B cell (primary cell): ENCODE measurements at regions not wholly inside any gene's neighbourhood (a gene's known extent, or its start where the extent isn't known, plus 50 kb on each side); places are given as distances from the start of the nearest gene placed in this dataset.

Experiments used
- ATAC-seq: fragments of 200-7000 bp; cut with Tn5 transposase; one replicate; pipeline ENCODE4 v1.10.0; 2021; ENCODE audit warnings: low read depth, mild to moderate bottlenecking, moderate number of reproducible peaks, moderate library complexity
- CTCF ChIA-PET: fragments of 350-600 bp; sonication (Branson Sonifier 250); formaldehyde crosslinking; loops from one replicate; lab custom pipeline; 2021; ENCODE audit warnings: antibody characterized with exemption, inconsistent platforms; lab: Charles Lee
- POLR2A ChIA-PET: fragments of 350-600 bp; sonication (Branson Sonifier 250); formaldehyde crosslinking; loops from one replicate; lab custom pipeline; 2021; ENCODE audit warnings: antibody characterized with exemption; lab: Charles Lee
- DNase-seq: peaks from one replicate; pipeline ENCODE4 v3.0.0; 2013
- H2AFZ ChIP-seq: 2 replicates; pipeline ENCODE4 v1.6.1; 2012; ENCODE audit warnings: mild to moderate bottlenecking, low read depth, low read length; ENCODE audit not compliant: insufficient read depth, poor library complexity, severe bottlenecking
- H3K27ac ChIP-seq, 2 donors: 1 replicate in 1 of 2; 2 replicates in 1 of 2; pipeline ENCODE4 v1.5.1; 2012 to 2013; ENCODE audit warnings: low read length in 2 of 2, mild to moderate bottlenecking in 2 of 2, moderate library complexity in 1 of 2
- H3K27me3 ChIP-seq, 4 experiments: fragments of 200-600 bp in 1 of 4; sonication (generic) in 1 of 4; replicated peaks in 1 of 4; 1 replicate in 2 of 4; 2 replicates in 2 of 4; pipeline versions ENCODE4 v1.6.1 to v1.7.0; 2013 to 2016; ENCODE audit warnings: low read length in 3 of 4, mild to moderate bottlenecking in 2 of 4, mixed read lengths in 1 of 4, moderate library complexity in 1 of 4; ENCODE audit not compliant: insufficient read depth in 4 of 4, control insufficient read depth in 3 of 4; ENCODE audit errors: control extremely low read depth in 1 of 4
- H3K36me3 ChIP-seq, 2 experiments: replicated peaks in 1 of 2; 1 replicate in 1 of 2; 2 replicates in 1 of 2; pipeline versions ENCODE4 v1.6.1 to v1.7.1; 2013; ENCODE audit warnings: low read length in 1 of 2; ENCODE audit not compliant: insufficient read depth in 2 of 2, control insufficient read depth in 1 of 2; ENCODE audit errors: control extremely low read depth in 1 of 2, extremely low read depth in 1 of 2
- H3K4me1 ChIP-seq, 2 donors: fragments of 200-600 bp in 1 of 2; sonication (generic) in 1 of 2; 1 replicate in 1 of 2; 2 replicates in 1 of 2; pipeline versions ENCODE4 v1.5.1 to v1.6.1; 2013 to 2017; ENCODE audit warnings: low read length in 2 of 2; ENCODE audit not compliant: control insufficient read depth in 2 of 2, insufficient read depth in 2 of 2
- H3K4me2 ChIP-seq: replicated peaks from 2 replicates; pipeline ENCODE3; 2012; ENCODE audit warnings: mild to moderate bottlenecking, low read depth, low read length; ENCODE audit not compliant: poor library complexity, severe bottlenecking
- H3K4me3 ChIP-seq, 5 experiments: fragments of 200-600 bp in 1 of 5; sonication (generic) in 1 of 5; 1 replicate in 3 of 5; 2 replicates in 2 of 5; pipeline versions ENCODE4 v1.5.1 to v1.7.0; 2011 to 2016; ENCODE audit warnings: low read length in 4 of 5, mild to moderate bottlenecking in 4 of 5, low read depth in 2 of 5, control low read depth in 1 of 5, moderate library complexity in 1 of 5; ENCODE audit not compliant: insufficient read depth in 1 of 5; ENCODE audit errors: control extremely low read depth in 1 of 5, extremely low read depth in 1 of 5
- H3K79me2 ChIP-seq: fragments of 200-600 bp; sonication (generic); one replicate; pipeline ENCODE4 v1.6.0; 2016; ENCODE audit warnings: low read length; ENCODE audit not compliant: control insufficient read depth, insufficient read depth
- H3K9ac ChIP-seq: fragments of 200-600 bp; sonication (generic); 2 replicates; pipeline ENCODE4 v1.6.1; 2017; ENCODE audit warnings: mild to moderate bottlenecking, low read length, moderate library complexity
- H3K9me3 ChIP-seq, 3 donors: one replicate each; pipeline versions ENCODE4 v1.6.1 to v1.7.1; 2013; ENCODE audit warnings: low read length in 2 of 3; ENCODE audit not compliant: control insufficient read depth in 2 of 3, insufficient read depth in 1 of 3; ENCODE audit errors: control extremely low read depth in 1 of 3
- H4K20me1 ChIP-seq: 2 replicates; pipeline ENCODE4 v1.6.0; 2012; ENCODE audit warnings: mild to moderate bottlenecking, low read length; ENCODE audit not compliant: insufficient read depth, control insufficient read depth, poor library complexity, severe bottlenecking
- H3K27ac Mint-ChIP-seq: one replicate; pipeline ENCODE4 v1.8.0; 2021; ENCODE audit warnings: mixed read lengths
- H3K27me3 Mint-ChIP-seq: one replicate; pipeline ENCODE4 v1.8.0; 2021; ENCODE audit warnings: mixed read lengths
- H3K4me1 Mint-ChIP-seq: one replicate; pipeline ENCODE4 v1.8.0; 2021; ENCODE audit warnings: mixed read lengths
- H3K4me3 Mint-ChIP-seq: one replicate; pipeline ENCODE4 v1.8.0; 2021; ENCODE audit warnings: mixed read lengths
- H3K9me3 Mint-ChIP-seq: one replicate; pipeline ENCODE4 v1.8.0; 2022; ENCODE audit warnings: mixed read lengths; ENCODE audit not compliant: insufficient read depth
- EZH2 ChIP-seq: IDR thresholded peaks from 2 replicates; pipeline ENCODE4 v1.6.1; 2012; ENCODE audit warnings: borderline replicate concordance, low read depth, mild to moderate bottlenecking, moderate library complexity, low read length; ENCODE audit not compliant: insufficient read depth, poor library complexity, severe bottlenecking
- WGBS: methylation state at CpG from one replicate; pipeline ENCODE4 v1.1.5; 2013; ENCODE audit warnings: missing lambda C conversion rate; ENCODE audit not compliant: insufficient coverage; 5-methylcytosine and 5-hydroxymethylcytosine counted together
- intact Hi-C: fragments of 100-400 bp; cut with micrococcal nuclease; formaldehyde crosslinking; loops from one replicate; pipeline ENCODE4 v1.10.0; 2022
- TF ChIP-seq, protein P1 (sequence below): fragments of 200-600 bp; IDR thresholded peaks from one replicate; pipeline ENCODE4 v1.8.0; 2022; ENCODE audit warnings: antibody characterized with exemption, mild to moderate bottlenecking

DNA sequence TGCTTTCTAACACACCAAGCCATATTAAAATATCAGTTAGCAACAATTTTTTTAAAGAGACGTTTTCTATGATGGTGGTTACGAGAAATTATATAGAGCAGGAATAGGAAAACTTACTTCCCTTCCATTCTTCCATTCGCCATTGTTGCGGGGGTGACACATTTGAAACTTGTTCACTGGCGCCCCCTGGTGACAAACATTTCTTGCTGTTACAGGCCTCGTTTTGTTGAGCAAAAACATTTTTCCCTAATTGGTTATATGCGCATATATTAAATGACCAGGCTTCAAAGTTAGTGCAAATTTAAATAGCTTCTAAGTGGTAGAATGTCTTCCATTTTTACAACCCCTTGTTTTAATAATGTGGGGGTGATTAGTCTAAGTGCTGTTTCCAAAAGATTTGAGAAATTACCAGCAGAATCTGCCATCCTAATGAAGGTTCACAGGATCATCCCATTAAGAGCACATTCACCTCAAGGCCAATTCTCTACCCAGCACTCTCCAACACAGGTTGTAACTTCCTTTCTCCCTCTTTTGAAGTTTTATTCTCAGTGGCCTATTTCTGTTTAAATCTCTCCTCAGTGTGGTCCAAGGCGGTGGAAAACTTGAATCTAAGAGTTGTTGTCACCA is 1124.7 kb downstream of the FLRT2 start:
- Histone ChIP-seq H2AFZ (no peak overlapping the region), H3K27me3 (no peaks in the 10 kb centered on the region), H3K4me3 (no peak overlapping the region), H3K36me3 (no peaks in the 10 kb centered on the region), H3K9me3 (no peaks in the 10 kb centered on the region), H3K4me1 (no peaks in the 10 kb centered on the region), H3K27ac (no peak overlapping the region), H3K4me2 (no peak overlapping the region), H3K9ac (no peak overlapping the region), H3K79me2 (no peaks in the 10 kb centered on the region), H4K20me1 (no peaks in the 10 kb centered on the region)
- WGBS: 20% methylated on average over 1 of the region's 8 CpGs
- TF ChIP-seq, protein P1, sequence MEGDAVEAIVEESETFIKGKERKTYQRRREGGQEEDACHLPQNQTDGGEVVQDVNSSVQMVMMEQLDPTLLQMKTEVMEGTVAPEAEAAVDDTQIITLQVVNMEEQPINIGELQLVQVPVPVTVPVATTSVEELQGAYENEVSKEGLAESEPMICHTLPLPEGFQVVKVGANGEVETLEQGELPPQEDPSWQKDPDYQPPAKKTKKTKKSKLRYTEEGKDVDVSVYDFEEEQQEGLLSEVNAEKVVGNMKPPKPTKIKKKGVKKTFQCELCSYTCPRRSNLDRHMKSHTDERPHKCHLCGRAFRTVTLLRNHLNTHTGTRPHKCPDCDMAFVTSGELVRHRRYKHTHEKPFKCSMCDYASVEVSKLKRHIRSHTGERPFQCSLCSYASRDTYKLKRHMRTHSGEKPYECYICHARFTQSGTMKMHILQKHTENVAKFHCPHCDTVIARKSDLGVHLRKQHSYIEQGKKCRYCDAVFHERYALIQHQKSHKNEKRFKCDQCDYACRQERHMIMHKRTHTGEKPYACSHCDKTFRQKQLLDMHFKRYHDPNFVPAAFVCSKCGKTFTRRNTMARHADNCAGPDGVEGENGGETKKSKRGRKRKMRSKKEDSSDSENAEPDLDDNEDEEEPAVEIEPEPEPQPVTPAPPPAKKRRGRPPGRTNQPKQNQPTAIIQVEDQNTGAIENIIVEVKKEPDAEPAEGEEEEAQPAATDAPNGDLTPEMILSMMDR: peak; percentile 32
- TF ChIP-seq EZH2: no peak
- no peaks in the 10 kb centered on the region for H3K9me3 Mint-ChIP-seq
- ATAC-seq: no peak
- H3K4me3 Mint-ChIP-seq: no peak overlapping the region
- intact Hi-C loops: no loop called here
- H3K4me1 Mint-ChIP-seq: no peaks in the 10 kb centered on the region
- CTCF ChIA-PET: no interaction called here
- POLR2A ChIA-PET: no interaction called here
- H3K27ac Mint-ChIP-seq: no peak overlapping the region
- DNase-seq: peak; percentile 10
- no peaks in the 10 kb centered on the region for H3K27me3 Mint-ChIP-seq

DNA sequence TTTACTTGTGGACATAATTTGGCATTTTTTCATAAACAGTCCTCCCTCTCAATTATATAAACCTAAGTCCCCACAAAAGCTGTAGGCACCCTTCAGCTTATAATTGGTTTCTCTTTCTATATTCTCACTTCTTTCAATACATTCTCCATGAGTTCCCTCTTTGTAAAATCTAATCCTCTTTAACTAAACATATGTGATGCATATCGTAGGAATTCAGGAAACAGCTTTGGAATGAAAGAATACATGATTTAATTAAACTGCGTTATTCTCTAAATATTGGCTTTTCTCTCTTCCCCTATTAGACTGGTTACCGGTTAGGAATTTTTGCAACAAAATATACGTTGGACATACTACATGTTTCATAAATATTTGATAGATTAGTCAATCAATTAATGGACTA is 1122.6 kb downstream of the FLRT2 start:
- POLR2A ChIA-PET: no interaction called here
- H3K79me2 ChIP-seq: no peaks in the 10 kb centered on the region
- no peaks in the 10 kb centered on the region for H3K27me3 ChIP-seq
- WGBS: no CpG with 5 or more reads among the region's 4 CpGs
- intact Hi-C loops: no loop called here
- H4K20me1 ChIP-seq: no peaks in the 10 kb centered on the region
- DNase-seq (no peak), ATAC-seq (no peak)
- Mint-ChIP-seq H3K9me3 (no peaks in the 10 kb centered on the region), H3K4me3 (no peak overlapping the region), H3K27me3 (no peaks in the 10 kb centered on the region), H3K27ac (no peak overlapping the region), H3K4me1 (no peaks in the 10 kb centered on the region)
- CTCF ChIA-PET: no interaction called here
- no peak overlapping the region for H3K4me3 ChIP-seq
- H3K4me2 ChIP-seq: no peak overlapping the region
- H3K36me3 ChIP-seq: no peaks in the 10 kb centered on the region
- H3K4me1 ChIP-seq: no peaks in the 10 kb centered on the region
- no peak for TF ChIP-seq EZH2
- TF ChIP-seq, protein P1: no peak
- H2AFZ ChIP-seq: no peak overlapping the region
- no peak overlapping the region for H3K27ac ChIP-seq
- no peaks in the 10 kb centered on the region for H3K9me3 ChIP-seq
- H3K9ac ChIP-seq: no peak overlapping the region
